Germinal center (tissue), 1 donor: ENCODE measurements at regions not wholly inside any gene's neighbourhood (a gene's known extent, or its start where the extent isn't known, plus 50 kb on each side); places are given as distances from the start of the nearest gene placed in this dataset.

Experiments used
- DNase-seq: peaks from one replicate; pipeline ENCODE4 v3.0.0; 2012; ENCODE audit warnings: mixed read lengths, low spot score

GRCh38 chr10:56606202-56606601 is 245.1 kb upstream of the ZWINT start:
- no peak for DNase-seq

GRCh38 chr10:56605051-56605450 is 244.0 kb upstream of the ZWINT start:
- DNase-seq = no peak

DNA sequence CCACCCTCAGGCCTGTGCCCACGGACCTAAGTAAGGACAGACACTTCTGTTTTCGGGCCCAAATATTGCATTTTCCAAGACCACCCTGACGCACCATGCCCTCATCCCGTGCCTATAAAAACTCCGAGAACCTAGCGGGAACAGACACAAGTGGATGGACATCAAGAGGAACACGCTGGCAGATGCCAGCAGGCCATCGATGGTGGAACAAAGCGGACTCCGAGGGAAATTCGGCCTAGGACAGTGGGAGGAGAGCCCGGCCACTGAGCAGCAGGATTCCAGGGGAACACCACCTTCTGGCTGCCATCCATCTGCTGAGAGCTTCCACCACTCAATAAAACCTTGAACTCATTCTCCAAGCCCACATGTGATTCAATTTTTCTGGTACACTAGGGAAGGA is 243.6 kb upstream of the ZWINT start:
- DNase-seq = no peak

DNA sequence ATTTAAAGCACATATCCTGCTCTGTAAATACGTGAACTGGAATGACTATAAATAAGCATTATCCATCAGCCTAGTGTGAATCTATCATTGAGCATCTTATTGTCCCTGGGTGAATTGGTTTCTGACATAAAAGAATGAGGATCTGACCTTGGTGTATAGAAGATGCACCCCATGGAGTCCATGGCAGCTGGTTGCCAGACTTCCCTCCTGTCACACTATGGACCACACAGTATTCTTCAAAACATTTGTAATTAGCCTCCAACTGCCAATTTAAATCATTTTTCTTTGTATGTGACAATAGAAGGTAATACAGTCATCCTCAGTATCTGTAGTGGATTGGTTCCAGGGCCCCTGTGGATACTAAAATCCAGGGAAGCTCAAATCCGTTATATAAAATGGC is 238.1 kb upstream of the ZWINT start:
- no peak for DNase-seq

GRCh38 chr10:56596257-56596656 is 235.2 kb upstream of the ZWINT start:
- no peak for DNase-seq

GRCh38 chr10:56593120-56593519 is 232.1 kb upstream of the ZWINT start:
- DNase-seq = no peak

- no peak for DNase-seq
Observed at GRCh38 chr10:56586461-56586891, 225.4 kb upstream of the ZWINT start.

GRCh38 chr10:56585447-56586171 is 224.6 kb upstream of the ZWINT start:
- no peak for DNase-seq

GRCh38 chr10:56583316-56583715 is 222.3 kb upstream of the ZWINT start:
- no peak for DNase-seq

DNA sequence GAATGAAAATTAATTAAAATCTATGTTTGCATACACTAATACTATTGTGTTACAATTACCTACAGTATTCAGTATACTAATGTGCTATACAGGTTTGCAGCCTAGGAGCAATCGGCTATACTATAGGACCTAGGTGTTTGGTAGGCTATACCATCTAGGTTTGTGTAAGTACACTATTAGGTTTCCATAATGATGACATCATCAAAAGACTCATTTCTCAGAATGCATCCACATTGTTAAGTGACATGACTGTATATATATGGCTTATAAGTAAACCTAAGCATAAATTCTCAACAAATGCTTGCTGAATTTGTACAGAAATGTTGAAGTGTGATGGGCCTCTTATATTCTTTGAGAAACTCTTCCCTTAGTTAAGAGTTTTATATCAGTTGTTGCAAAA is 206.5 kb upstream of the ZWINT start:
- no peak for DNase-seq

DNA sequence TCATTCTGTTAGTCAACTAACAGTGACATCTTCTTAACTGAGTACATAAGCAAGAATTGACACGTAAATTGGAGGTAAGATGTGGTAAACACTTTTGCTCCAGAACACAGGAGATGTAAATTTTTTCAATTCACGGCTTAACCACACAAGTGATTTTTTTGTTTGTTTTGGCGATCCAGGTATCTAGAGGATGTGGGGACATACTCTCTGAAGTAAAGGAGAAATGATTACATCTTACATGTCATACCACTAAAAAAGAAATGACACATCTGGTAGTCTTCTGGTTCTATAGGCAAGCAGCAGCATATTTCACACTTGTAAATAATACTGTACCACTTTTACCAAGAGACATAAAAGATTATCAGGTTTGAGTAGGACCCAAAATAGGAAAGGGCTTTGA is 200.3 kb upstream of the ZWINT start:
- no peak for DNase-seq

- no peak for DNase-seq
Observed at GRCh38 chr10:56551037-56551436, 190.0 kb upstream of the ZWINT start.

DNA sequence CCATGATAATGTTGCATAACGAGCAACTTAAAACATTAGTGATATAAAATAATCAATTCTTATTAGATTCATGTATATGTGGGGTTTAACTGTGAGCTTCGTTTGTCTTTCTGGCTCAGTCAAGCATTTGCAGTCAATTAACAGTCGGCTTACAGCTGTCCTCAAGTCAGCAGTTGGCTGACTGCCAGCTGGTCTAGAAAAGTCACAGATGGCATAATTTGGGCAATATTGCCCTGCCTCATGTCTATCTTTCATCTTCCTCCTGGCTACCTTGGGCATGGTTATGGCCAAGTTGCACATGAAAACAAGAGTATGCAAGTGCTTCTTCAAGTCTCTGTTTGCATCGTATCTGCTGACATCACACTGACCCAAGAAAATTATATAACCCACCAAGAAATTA is 186.1 kb upstream of the ZWINT start:
- no peak for DNase-seq

- no peak for DNase-seq
Observed at GRCh38 chr10:56537984-56538383, 176.9 kb upstream of the ZWINT start.

GRCh38 chr10:56522166-56522565 is 161.1 kb upstream of the ZWINT start:
- DNase-seq = no peak

DNA sequence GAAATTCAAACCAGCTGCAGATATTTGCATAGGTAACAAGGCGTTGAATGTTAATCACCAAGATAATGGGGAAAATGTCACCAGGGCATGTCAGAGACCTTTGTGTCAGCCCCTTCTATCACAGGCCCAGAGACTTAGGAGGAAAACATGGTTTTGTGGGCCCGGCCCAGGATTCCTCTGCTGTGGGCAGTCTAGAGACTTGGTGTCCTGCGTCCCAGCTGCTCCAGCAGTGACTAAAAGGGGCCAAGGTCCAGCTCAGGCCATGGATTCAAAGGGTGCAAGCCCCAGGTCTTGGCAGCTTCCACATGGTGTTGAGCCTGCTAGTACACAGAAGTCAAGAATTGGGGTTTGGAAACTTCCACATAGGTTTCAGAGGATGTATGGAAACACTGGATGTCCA is 147.5 kb upstream of the ZWINT start:
- no peak for DNase-seq

GRCh38 chr10:56507033-56507432 is 146.0 kb upstream of the ZWINT start:
- no peak for DNase-seq

- DNase-seq = no peak
Observed at GRCh38 chr10:56505555-56505954, 144.5 kb upstream of the ZWINT start.

GRCh38 chr10:56496186-56496486 is 135.1 kb upstream of the ZWINT start:
- DNase-seq = no peak

- DNase-seq = no peak
Observed at GRCh38 chr10:56487746-56488145, 126.7 kb upstream of the ZWINT start.

GRCh38 chr10:56481521-56482091 is 120.5 kb upstream of the ZWINT start:
- no peak for DNase-seq

GRCh38 chr10:56472978-56473377 is 111.9 kb upstream of the ZWINT start:
- no peak for DNase-seq

DNA sequence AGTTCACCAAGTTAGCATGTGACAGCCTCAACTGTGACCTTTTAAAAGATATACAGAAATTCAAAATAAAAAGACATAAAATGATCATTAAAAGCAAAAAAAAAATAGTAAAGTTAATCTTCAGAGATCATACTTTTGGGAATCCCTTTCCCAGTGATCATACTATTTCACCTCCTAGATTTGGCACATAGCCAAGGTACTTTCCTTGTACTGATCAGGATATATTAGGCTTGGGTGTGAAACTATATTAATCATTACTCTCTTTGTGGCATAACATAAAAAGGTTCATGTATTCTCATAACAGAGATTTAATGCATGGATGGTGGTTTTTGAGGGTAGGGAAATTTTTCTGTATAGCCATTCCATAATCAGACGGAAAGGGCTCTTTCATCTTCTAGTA is 109.6 kb upstream of the ZWINT start:
- no peak for DNase-seq

DNA sequence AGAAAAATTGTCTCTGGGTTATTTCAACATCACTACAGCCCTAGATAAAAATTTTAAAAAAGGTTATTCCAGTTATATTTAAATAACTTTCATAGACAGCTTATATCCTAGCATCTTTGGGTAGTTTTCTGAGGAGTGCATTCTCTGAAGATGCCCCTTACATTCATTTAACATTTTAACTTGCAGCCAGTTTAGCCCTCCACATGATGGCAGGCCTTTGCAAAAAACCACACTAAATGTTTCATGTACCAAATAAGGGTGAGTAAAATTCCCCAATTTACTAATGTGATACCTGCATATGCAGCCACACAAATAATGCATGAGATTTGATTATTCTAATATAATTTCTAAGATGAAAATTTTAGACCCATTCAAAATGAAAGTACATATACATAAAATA is 108.4 kb upstream of the ZWINT start:
- DNase-seq = no peak
